Glomerular visceral epithelial cell (primary cell): ENCODE measurements at regions not wholly inside any gene's neighbourhood (a gene's known extent, or its start where the extent isn't known, plus 50 kb on each side); places are given as distances from the start of the nearest gene placed in this dataset.
"Not testable (repeated sequence)": the region's sequence is repeated elsewhere in the genome, so short reads cannot be mapped to it uniquely, and the experiment has no call there.

Source experiments
- DNase-seq: peaks from one replicate; pipeline ENCODE4 v3.0.0-alpha.2; 2016; ENCODE audit errors: extremely low spot score

DNA sequence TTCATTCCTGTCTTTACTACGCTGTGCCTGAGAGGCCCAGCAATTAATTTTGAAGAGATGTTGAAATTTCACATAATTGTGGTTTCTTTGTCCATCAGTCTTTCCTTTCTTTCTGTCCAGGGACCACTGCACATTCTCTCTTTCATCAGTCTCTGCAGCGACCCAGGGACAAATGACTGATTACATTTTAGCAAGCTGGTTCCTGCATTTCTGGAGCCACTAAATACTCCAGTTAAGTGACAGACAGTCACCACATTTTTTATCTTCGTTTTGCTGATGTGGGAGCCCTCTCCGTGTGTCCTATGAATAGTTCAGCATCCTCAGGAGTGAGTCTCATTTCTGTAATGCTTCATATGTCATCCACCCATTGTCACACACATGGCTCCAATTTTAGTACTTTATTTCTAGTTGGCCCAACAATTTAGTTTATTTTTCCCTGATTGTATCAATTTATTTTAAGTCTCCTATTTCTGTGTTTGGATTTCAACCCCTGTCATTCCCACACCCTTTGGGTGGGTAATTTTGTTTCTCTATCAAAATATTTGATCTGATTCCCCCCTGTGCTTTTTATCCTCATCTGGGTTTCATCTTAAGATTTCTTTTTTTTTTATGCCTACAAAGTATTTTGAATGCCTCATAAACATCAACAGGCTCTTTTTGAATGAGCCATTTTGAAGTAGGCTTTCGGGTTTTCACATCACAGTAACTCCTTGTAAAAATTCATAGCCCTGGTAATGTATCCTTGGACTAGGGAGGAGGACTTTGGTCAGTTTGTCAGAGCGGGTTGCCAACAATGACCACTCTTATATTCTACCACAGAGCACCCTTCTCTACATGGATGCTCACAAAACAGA, 1196.5 kb downstream of the GALC start:
- DNase-seq: no peak

DNA sequence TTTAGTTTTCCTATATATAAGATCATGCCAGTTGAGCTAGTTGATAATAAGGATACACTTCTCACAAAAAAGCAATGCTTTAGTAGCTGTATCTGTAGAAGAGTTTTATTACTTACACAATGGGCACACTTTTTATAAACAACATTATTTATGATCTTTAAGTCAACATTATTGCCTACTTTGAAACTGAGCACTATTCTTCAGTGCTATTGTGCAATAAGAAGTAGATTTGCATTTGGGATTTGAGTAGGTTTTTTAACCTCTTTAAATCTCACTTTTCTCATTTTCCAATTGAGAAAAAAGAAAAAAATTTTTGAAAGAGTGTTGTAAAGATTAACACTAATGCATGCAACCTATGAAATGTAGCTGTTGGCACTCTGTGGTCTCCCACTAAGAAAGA, 1198.3 kb downstream of the GALC start:
- DNase-seq: no peak

DNA sequence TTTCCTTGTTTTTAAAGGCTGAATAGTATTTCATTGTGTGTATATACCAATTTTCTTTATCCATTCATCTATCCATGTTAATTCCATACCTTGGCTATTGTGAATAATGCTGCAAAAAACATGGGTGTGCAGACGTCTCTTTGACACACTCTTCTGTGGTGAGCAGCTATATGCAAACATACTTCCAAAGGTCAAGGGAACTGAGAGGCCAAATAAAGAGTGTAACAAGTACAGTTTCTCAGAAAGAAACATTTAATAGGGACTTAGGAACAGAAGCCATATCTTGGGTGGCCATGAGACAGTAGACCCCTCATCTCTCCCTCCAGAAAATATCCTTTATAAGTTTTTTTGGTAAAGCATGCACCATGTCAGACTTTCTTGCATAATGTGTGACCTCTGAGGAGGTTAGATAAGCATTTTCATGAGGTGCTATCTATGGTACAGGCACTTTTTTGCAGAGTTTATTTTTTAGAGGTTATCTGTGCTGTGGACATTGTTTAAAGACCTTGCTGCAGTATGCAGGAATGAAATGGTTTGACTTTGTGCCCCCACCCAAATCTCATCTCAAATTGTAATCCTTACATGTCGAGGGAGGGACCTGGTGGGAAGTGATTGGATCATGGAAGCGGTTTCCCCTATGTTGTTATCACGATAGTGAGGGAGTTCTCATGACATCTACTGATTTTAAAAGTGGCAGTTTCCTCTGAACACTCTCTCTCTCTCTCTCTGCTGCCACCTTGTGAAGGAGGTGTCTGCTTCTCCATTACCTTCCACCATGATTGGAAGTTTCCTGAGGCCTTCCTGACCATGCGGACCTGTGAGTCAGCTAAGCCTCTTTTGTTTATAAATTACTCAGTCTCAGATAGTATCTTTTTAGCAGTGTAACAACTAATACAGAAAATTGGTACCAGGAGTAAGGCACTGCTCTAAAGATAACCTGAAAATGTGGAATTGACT, 1202.3 kb downstream of the GALC start:
- DNase-seq: no peak

DNA sequence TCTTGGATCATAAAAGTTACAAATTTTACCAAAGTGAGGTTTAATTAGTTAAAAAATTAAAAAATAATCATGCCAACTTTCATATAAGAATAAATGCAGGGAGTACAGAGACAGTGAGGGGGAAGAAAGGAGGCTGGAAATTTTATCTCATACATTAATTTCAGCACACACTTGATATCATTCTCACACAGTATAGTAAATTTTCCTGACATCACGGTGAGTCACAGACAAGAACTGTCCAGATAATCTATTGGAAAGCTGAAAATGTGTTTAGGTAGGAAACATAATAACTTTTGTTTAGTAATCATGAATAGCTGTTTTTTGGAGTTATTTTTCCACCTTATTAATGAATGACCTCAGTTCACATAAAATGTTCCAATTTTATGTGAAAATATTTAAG, 1204.8 kb downstream of the GALC start:
- DNase-seq: no peak

DNA sequence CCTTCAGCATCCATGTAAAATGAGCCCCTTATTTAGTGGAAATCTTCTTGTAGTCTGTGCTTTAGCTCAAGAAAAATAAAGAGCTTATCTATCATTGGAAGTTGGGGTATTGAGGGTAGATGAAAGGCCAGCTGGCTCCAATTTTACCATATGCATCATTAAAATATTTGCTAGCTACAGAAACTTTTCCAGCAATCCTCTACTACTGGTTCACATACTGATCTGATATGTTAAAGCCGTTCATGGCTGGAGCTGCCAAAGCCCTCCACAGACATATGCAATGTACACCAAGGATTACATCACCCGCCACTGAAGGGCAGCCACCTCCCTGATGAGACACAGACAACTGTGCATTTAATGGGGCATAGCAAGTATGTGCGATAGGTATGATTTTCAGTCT, 1205.3 kb downstream of the GALC start:
- peak; percentile 63 for DNase-seq

DNA sequence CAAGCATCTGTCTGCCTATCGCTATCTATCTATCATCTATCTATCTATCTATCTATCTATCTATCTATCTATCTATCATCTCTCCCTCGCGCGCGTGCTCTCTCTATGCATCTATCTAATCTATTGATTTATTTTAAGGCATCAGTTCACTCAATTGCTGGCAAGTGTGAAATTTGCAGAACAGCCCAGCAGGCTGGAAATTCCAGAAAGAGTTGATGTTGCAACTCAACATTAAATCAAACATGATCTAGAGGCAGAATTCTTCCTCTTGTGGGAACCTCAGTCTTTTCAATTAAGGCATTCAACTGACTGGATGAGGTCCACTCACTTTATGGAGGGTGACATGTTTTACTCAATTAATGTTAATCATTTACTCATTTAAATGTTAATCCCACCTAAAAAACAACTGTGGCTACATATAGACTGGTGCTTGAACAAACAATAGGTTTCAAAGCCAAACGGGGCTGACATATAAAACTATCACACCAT, 1210.8 kb downstream of the GALC start:
- no peak for DNase-seq

DNA sequence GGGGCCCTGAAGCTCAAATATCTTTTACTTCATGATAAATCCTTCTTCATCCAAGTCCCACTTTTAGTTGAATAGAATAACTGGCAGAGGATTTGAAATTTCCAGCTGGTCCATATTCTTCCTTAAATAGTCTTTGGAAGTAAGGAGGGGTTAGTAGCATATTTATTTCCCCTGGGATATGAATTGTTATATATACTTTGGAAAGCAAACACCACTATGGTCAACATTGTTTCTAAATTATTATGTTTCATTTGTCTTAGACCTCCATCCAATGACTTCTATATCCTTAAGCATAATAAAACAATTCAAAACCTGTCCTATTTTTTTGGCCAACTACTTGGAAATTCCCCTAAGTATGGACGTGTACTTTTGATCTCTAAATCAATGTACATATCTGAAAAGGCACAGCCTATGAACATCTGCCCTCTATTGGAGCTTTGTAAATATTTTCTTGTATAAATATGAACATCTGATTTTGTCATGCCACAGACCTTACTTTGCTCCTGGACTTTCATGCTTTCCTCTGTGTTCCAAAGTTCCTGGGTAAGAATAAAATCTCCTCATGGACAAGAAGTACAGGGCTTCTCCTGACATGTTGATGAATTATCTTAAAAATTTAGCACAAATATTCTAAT, 1212.0 kb downstream of the GALC start:
- no peak for DNase-seq

DNA sequence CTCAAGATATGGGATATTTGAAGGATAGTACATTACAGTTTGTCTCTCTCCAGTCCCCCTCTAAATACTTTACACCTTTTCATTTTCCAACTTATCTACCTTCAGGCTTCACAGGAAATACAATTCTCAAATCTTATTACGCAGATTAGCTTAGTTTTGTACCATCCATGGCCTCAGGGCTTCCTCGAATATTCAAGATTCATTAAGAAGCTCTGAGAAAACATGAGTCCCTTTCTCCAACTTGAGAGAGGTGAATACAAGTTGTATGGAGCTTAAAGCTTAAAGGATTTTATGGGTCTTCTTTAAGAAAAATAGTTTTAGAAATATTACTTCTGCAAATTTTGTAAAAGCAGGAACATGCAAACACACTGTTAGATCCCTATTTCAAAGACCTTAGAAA, 1212.5 kb downstream of the GALC start:
- DNase-seq: no peak

DNA sequence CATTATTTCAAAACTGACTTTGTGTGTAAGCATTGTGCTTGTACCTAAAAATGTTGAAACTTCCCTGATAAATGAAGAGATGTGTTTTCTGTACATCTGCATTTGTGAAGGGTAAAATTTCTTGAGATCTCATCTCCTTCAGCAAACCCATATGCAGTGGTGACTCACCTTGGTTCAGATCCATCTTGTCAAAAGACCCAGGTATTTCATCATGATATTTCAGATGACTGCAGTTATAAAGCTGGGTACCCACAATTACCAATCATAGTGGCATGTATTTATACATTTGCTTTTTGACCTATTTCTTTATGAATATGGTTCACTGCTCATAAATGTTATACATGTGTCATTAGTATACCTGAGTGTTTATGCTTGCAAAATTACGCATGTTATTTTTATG, 1213.6 kb downstream of the GALC start:
- DNase-seq: no peak

DNA sequence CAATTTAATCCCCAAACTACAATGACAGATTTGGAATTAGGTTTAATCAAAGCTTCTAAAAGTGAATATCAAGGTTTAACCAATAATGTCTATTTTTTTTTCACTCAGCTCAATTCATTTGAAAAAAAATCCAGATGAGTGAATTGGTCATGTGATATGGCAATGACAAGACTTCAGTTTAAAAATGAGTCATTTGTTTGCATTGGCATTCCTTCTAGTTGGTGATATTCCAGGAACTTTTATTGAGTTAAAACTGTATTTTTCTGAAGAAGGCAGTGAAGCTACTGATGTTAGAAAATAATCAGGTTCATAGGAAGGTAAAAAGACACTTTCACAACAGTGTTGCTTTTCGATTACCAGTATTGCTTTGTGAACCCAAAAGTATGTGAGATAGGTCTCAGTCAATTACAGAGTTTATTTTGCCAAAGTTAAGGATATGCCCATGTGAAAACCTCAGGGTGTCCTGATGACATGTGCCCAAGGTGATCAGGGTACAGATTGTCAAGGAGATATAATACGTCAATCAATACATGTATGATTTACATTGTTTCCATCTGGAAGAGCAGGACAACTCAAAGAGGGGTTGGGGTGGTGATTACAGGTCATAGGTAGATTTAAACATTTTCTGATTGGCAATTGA, 1214.9 kb downstream of the GALC start:
- DNase-seq: peak; percentile 37

DNA sequence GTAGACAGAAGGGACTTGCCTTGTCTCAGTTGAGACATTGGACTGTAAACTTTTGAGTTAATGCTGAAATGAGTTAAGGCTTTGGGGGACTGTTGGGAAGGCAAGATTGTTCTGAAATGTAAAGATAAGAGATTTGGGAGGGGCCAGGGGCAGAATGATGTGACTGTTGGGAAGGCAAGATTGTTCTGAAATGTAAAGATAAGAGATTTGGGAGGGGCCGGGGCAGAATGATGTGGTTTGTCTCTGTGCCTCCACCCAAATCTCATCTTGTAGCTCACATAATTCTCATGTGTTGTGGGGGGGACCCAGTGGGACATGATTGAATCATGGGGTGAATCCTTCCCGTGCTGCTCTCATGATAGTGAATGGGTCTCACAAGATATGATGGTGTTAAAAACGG, 1217.1 kb downstream of the GALC start:
- DNase-seq: not testable (repeated sequence)

DNA sequence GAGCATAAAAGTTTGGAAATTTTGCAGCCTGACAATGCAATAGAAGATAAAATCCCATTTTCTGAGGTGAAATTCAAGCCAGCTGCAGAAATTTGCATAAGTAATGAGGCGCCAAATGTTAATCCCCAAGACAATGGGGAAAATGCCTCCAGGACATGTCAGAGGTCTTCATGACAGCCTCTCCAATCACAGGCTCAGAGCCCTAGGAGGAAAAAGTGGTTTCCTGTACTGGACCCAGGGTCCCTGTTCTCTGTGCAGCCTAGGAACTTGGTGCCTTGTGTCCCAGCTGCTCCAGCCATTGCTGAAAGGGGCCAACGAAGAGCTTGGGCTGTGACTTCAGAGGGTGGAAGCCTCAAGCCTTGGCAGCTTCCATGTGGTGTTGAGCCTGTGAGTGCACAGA, 1218.1 kb downstream of the GALC start:
- DNase-seq: no peak

DNA sequence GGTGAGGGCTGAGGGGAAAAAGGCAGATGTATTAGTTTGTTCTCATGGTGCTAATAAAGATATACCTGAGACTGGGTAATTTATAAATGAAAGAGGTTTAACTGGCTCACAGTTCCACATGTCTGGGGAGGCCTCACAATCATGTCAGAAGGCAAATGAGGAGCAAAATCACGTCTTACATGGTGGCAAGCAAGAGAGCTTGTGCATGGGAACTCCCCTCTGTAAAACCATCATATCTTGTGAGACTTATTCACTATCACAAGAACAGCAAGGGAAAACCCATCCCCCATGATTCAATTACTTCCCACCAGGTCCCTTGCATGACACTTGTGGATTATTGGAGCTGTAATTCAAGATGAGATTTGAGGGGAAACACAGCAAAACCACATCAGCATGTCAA, 1220.9 kb downstream of the GALC start:
- DNase-seq: no peak

DNA sequence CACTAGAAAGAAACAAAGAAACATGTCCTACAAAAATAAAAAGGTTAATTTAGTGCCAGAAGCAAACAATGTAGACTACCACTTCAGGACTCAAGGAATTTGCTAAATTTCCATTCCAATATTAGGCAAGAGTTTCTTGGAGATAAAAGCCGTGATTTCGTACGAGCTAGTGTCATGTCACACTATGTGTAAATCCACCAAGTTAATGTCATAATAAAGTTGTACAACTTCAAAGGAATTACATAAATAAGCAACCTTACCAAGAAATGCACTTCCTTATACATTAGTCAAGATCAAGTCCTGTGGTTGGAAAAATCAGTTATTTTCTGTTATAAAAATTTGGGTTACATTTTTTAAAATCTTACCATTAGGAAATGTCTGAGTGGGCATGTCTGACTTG, 1222.8 kb downstream of the GALC start:
- no peak for DNase-seq

DNA sequence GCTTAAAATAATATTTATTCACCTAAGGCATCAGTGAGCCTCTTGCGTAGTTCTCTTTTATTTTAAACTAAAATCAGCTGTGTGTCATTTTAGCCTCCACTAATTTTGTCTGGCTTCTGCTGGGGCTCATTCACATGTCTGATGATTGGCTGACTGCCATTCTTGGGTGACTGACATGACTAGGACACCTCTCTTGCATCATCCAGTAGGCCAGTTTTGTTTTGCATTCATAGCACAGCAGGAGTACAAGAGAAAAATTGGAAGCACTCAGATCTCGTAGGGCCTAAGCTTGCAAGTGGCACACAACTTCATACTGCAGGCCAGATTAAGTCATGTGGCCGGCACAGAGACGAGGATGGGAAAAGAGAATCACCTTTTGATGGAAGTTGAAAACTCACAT, 1226.5 kb downstream of the GALC start:
- no peak for DNase-seq

DNA sequence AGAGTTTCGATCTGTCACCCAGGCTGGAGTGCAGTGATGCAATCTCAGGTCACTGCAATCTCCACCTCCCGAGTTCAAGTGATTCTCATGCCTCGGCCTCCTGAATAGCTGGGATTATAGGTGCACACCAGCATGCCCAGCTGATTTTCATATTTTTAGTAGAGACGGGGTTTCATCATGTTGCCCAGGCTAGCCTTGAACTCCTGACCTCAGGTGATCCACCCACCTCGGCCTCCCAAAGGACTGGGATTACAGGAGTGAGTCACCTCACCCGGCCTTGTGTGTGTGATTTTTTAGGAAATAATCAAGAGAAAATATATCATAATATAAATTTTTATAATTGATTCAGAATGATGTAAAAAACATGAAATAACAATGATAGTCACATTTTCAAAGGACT, 1231.4 kb downstream of the GALC start:
- DNase-seq: no peak

DNA sequence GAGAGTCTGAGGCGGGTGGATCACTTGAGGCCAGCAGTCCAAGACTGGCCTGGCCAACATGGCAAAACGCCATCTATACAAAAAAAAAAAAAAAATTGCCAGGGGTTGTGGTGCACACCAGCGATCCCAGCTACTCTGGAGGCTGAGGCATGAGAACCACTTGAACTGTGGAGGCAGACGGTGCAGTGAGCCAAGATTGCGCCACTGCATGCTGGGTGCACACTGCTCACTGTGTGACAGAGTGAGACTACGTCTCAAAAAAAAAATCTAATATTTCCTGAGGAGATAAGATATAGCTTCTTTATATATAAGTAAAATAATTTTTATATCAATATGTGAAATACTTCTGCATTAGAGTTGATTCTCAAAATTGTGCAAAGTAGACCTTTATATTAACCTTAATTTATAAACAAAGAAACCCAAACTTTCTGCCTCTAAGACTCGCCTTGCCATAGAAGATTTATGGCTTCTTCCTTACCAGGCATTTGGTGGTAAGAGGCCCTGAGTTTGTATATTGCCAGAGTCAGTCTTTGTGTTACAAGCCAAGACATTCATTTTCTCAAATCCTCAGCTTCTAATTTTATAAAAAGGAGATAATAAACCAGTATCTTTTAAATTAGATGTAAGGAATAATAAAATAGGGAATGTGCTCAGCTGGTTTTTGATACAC, 1226.7 kb downstream of the FLRT2 start:
- DNase-seq: no peak

DNA sequence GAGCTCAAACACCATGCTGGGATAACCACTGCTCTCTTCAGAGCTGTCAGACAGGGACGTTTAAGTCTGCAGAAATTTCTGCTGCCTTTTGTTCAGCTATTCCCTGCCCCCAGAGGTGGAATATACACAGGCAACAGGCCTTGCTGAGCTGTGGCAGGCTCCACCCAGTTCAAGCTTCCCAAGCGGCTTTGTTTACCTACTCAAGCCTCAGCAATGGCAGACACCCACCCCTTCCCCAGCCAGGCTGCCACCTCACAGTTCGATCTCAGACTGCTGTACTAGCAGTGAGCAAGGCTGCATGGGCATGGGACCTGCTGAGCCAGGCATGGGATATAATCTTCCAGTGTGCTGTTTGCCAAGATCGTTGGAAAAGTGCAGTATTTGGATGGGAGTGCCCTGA, 1220.5 kb downstream of the FLRT2 start:
- DNase-seq: not testable (repeated sequence)

DNA sequence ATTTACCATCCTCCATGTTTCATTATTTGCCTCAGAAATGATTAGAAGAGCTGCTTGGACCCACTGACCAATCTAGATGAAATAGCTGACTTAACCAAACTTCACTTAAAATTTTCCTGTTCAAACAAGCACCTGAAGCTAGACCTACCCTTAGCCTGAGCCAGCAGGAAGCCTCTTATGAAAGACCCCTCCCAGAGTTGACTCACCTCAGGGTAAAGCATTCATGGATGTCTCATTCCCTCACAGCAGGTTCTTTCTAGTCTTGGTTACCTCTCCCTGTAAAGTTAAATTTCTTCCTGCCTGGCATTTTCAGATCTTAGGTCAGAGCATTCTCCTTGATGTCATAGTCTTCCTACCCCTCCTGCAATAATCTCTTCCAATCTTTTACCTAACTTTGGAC, 1209.8 kb downstream of the FLRT2 start:
- no peak for DNase-seq

DNA sequence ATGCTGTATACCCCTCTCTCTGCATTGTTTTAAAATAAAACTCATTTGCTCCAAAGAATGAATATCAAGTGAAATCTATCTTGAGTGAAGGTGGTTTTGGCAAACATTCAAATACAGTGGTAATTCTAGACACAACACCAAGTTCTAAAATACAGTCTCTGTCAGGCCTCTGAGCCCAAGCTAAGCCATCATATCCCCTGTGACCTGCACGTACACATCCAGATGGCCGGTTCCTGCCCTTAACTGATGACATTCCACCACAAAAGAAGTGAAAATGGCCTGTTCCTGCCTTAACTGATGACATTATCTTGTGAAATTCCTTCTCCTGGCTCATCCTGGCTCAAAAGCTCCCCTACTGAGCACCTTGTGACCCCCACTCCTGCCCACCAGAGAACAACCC, 1201.5 kb downstream of the FLRT2 start:
- DNase-seq: not testable (repeated sequence)

DNA sequence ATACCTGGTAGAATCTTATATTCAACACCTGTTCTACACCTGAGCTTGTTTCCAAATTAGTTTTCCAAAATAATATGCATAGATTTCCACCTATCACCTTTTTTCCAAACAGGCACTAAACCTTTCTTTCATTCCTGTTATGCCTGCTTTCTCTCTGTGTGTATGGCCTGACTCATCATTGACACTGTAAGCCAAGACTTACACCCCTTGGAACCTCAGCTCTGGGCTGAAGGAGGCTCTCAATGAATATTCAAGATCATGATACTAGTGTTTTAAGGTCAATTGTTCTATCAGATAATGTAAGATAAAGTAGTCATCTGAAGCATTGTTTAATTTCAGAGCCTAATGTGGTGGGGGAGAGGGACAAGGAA, 1193.3 kb downstream of the FLRT2 start:
- no peak for DNase-seq
